Transverse colon (tissue), 4 donors: ENCODE measurements at regions not wholly inside any gene's neighbourhood (a gene's known extent, or its start where the extent isn't known, plus 50 kb on each side); places are given as distances from the start of the nearest gene placed in this dataset.

Experiments
- DNase-seq: peaks from one replicate; pipeline ENCODE4 v3.0.0-alpha.2; 2019
- H3K27ac ChIP-seq, 4 donors: fragments of 200-600 bp; sonication (generic); 2 replicates each; pipeline ENCODE4 v1.5.1; 2016 to 2018; ENCODE audit warnings: inconsistent platforms in 4 of 4
- H3K27me3 ChIP-seq: fragments of 200-600 bp; sonication (generic); 2 replicates; pipeline ENCODE4 v1.5.1; 2017; ENCODE audit warnings: inconsistent platforms
- H3K36me3 ChIP-seq, 4 donors: fragments of 200-600 bp; sonication (generic); 2 replicates each; pipeline ENCODE4 v1.5.1; 2017 to 2019; ENCODE audit warnings: inconsistent platforms in 4 of 4
- H3K4me1 ChIP-seq, 4 donors: fragments of 200-600 bp; sonication (generic); 2 replicates each; pipeline ENCODE4 v1.5.1; 2017 to 2020; ENCODE audit warnings: inconsistent platforms in 4 of 4
- H3K4me3 ChIP-seq, 4 donors: fragments of 200-600 bp; sonication (generic); 1 replicate in 1 of 4; 2 replicates in 3 of 4; pipeline versions ENCODE4 v1.5.1 to v1.6.1; 2017 to 2019; ENCODE audit warnings: inconsistent platforms in 4 of 4
- H3K9me3 ChIP-seq, 2 donors: fragments of 200-600 bp; sonication (generic); 2 replicates each; pipeline ENCODE4 v1.5.1; 2017 to 2019; ENCODE audit warnings: inconsistent platforms in 2 of 2
- EP300 ChIP-seq: sonication (generic); formaldehyde crosslinking; IDR thresholded peaks from one replicate; pipeline ENCODE4 v1.6.1; 2017; ENCODE audit warnings: antibody characterized with exemption, low read depth
- POLR2A ChIP-seq: fragments of 450-650 bp; IDR thresholded peaks from one replicate; pipeline ENCODE4 v1.6.1; 2016; ENCODE audit warnings: antibody characterized with exemption, mild to moderate bottlenecking, moderate library complexity
- POLR2AphosphoS5 ChIP-seq, 3 donors: sonication (generic); formaldehyde crosslinking; IDR thresholded peaks; one replicate each; pipeline ENCODE4 v1.6.1; 2016; ENCODE audit warnings: antibody characterized with exemption in 3 of 3
- WGBS, 2 donors: methylation state at CpG; one replicate each; pipeline ENCODE4 v1.1.5; 2018; ENCODE audit warnings: low coverage in 1 of 2; 5-methylcytosine and 5-hydroxymethylcytosine counted together
- in situ Hi-C, 4 donors: fragments of 200-750 bp; cut with MboI; loops; one replicate each; pipeline versions ENCODE4 v1.15.0 to v1.15.1; 2017; ENCODE audit warnings: low sequenced_read_pairs in 3 of 4, low pct_ligation_motif_present in 1 of 4, low pct_unique_long_range_greater_than_20kb in 1 of 4
- intact Hi-C: fragments of 100-400 bp; cut with DNase I; formaldehyde crosslinking; loops from one replicate; pipeline ENCODE4 v1.15.1; 2023; ENCODE audit warnings: low total_unique reads
- TF ChIP-seq, protein P1 (sequence below), 5 experiments: fragments of 200-600 bp in 3 of 5; fragments of 450-650 bp in 2 of 5; sonication (generic) in 3 of 5; IDR thresholded peaks; 1 replicate in 2 of 5; 2 replicates in 3 of 5; pipeline ENCODE4 v1.5.1; 2016 to 2017; ENCODE audit warnings: antibody characterized with exemption in 5 of 5, inconsistent platforms in 3 of 5, mild to moderate bottlenecking in 2 of 5, moderate library complexity in 1 of 5

DNA sequence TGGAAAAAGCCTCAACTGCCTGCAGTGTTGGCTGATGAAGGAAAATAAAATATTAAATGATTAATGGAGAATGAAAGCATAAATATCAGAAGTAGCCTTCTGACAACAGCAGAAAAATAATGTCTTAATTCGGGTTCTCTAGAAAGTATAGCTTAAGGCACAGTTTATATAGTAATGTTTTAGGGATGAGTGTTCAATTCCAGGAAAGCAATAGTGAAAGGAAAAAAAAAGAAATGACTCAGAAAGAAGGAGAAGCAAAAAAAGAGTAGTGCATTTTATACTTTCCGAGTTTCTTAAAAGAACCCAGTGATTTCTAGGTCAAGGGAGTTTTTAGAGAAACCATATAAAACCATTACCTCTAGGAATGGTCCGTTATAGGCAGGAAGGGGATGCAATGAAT, 137.3 kb downstream of the HTR1B start:
- H3K36me3 ChIP-seq, result no peaks in the 10 kb centered on the region
- no peak for TF ChIP-seq EP300
- TF ChIP-seq POLR2AphosphoS5 (IDR thresholded peaks at IDR 0.05), result no peak
- TF ChIP-seq, protein P1, sequence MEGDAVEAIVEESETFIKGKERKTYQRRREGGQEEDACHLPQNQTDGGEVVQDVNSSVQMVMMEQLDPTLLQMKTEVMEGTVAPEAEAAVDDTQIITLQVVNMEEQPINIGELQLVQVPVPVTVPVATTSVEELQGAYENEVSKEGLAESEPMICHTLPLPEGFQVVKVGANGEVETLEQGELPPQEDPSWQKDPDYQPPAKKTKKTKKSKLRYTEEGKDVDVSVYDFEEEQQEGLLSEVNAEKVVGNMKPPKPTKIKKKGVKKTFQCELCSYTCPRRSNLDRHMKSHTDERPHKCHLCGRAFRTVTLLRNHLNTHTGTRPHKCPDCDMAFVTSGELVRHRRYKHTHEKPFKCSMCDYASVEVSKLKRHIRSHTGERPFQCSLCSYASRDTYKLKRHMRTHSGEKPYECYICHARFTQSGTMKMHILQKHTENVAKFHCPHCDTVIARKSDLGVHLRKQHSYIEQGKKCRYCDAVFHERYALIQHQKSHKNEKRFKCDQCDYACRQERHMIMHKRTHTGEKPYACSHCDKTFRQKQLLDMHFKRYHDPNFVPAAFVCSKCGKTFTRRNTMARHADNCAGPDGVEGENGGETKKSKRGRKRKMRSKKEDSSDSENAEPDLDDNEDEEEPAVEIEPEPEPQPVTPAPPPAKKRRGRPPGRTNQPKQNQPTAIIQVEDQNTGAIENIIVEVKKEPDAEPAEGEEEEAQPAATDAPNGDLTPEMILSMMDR (IDR thresholded peaks at IDR 0.05), result no peak
- no peak for TF ChIP-seq POLR2A
- H3K27ac ChIP-seq, result no peak overlapping the region
- H3K27me3 ChIP-seq, result no peaks in the 10 kb centered on the region
- WGBS, 2 donors, result 75 to 91% methylated on average over 3 of the region's 3 CpGs
- H3K4me3 ChIP-seq, result no peak overlapping the region
- in situ Hi-C loops (no loop called here), intact Hi-C loops (no loop called here)
- no peaks in the 10 kb centered on the region for H3K4me1 ChIP-seq
- no peaks in the 10 kb centered on the region for H3K9me3 ChIP-seq
- DNase-seq, result no peak

DNA sequence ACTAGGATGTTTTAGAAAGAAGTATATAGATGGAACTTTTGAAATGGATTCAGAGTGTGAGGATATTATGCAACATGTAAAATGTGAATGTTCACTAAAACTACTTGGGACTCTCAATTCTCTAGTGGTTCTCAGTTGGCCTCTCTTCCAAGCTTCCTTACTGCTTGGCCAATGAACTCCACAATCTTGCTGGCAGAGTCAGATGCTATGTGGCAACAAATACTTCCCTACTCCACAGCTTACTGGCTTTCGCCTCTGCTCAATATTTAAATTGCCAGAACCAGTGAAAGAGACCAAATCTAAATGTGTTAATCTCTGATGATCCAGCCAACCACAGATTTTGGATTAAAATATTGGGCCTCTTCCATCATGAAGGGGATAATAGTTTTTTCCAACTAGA, 138.4 kb downstream of the HTR1B start:
- Histone ChIP-seq H3K4me1 (no peaks in the 10 kb centered on the region), H3K27me3 (no peaks in the 10 kb centered on the region), H3K27ac (no peak overlapping the region), H3K36me3 (no peaks in the 10 kb centered on the region), H3K4me3 (no peak overlapping the region), H3K9me3 (no peaks in the 10 kb centered on the region)
- 76 to 80% methylated on average over 1 of the region's 1 CpG for WGBS, 2 donors
- in situ Hi-C loops, result no loop called here
- intact Hi-C loops, result no loop called here
- TF ChIP-seq POLR2A, result no peak
- TF ChIP-seq EP300, result no peak
- TF ChIP-seq, protein P1 (IDR thresholded peaks at IDR 0.05), result no peak
- TF ChIP-seq POLR2AphosphoS5 (IDR thresholded peaks at IDR 0.05), result no peak
- DNase-seq, result no peak

DNA sequence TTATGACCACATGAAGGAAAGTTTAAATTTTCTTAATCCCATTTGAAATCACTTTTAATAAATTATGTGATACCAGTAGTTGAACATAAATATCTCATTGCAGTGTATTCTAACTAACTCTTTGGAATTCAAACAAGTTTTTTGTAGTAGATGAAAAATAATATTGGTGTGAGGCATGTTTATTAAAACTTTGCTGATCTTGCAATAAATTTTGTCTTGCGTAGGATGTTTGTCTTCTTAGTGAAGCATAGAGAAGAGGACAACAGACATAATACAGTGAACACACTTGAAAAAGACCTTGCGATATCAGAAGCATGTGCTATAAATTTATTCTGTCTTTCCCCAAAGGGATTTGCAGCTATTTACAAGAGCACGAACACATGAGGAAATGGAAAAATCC, 140.7 kb downstream of the HTR1B start:
- Histone ChIP-seq H3K27ac (no peak overlapping the region), H3K4me3 (no peak overlapping the region), H3K9me3 (no peaks in the 10 kb centered on the region), H3K4me1 (no peaks in the 10 kb centered on the region), H3K36me3 (no peaks in the 10 kb centered on the region), H3K27me3 (no peaks in the 10 kb centered on the region)
- DNase-seq, result no peak
- 73 to 92% methylated on average over 3 of the region's 3 CpGs for WGBS, 2 donors
- intact Hi-C loops (no loop called here), in situ Hi-C loops (no loop called here)
- TF ChIP-seq, protein P1 (IDR thresholded peaks at IDR 0.05), result no peak
- TF ChIP-seq POLR2AphosphoS5 (IDR thresholded peaks at IDR 0.05) (no peak), EP300 (no peak), POLR2A (no peak)

DNA sequence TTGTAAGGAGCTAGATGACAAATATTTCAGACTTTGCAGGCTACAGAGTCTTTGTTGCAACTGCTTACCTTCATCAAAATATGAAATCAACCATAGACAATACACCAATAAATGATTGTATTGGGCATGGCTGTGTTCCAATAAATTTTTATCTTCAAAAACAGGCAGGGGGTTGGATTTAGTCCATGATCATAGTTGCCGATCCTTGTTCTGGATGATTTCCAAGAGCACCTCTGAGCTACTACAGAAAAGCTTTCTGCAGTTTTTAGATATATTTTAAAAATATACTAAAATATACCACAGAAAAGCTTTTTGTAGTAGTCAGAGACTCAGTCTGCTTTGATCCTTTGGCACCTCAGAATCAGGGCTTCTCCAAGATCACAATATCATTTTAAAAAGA, 145.0 kb downstream of the HTR1B start:
- no peak overlapping the region for H3K27ac ChIP-seq
- no peaks in the 10 kb centered on the region for H3K9me3 ChIP-seq
- TF ChIP-seq EP300 (no peak), POLR2AphosphoS5 (IDR thresholded peaks at IDR 0.05) (no peak), POLR2A (no peak)
- TF ChIP-seq, protein P1 (IDR thresholded peaks at IDR 0.05), result no peak
- in situ Hi-C loops, result no loop called here
- intact Hi-C loops, result no loop called here
- 86 to 100% methylated on average over 1 of the region's 1 CpG for WGBS, 2 donors
- H3K4me3 ChIP-seq, result no peak overlapping the region
- H3K4me1 ChIP-seq, result no peaks in the 10 kb centered on the region
- DNase-seq, result no peak
- H3K27me3 ChIP-seq, result no peaks in the 10 kb centered on the region
- H3K36me3 ChIP-seq, result no peaks in the 10 kb centered on the region
